AG04450 (cell line): ENCODE measurements at regions not wholly inside any gene's neighbourhood (a gene's known extent, or its start where the extent isn't known, plus 50 kb on each side); places are given as distances from the start of the nearest gene placed in this dataset.

Source experiments
- CTCF ChIA-PET: fragments of 300-600, 350-600 bp; formaldehyde crosslinking; extraction: SDS; loops from one replicate; lab custom pipeline; 2022; ENCODE audit warnings: antibody characterized with exemption, inconsistent platforms; lab: Charles Lee
- POLR2A ChIA-PET: fragments of 350-600 bp; formaldehyde crosslinking; extraction: SDS; loops from one replicate; lab custom pipeline; 2021; ENCODE audit warnings: antibody characterized with exemption, inconsistent platforms; lab: Yijun Ruan, JAX
- DNase-seq: peaks from one replicate; pipeline ENCODE4 v3.0.0-alpha.2; 2011; ENCODE audit warnings: low read depth, low spot score
- H3K27ac ChIP-seq: one replicate; pipeline ENCODE4 v1.5.1; 2012; ENCODE audit warnings: low read depth, low read length, control low read depth
- H3K27me3 ChIP-seq: one replicate; pipeline ENCODE4 v1.6.0; 2012; ENCODE audit warnings: low read length; ENCODE audit not compliant: control insufficient read depth, insufficient read depth
- H3K4me3 ChIP-seq: 2 replicates; pipeline ENCODE4 v1.5.1; 2011; ENCODE audit warnings: mild to moderate bottlenecking, low read depth, low read length, control low read depth
- H3K9me3 ChIP-seq: 2 replicates; pipeline ENCODE4 v1.5.1; 2012; ENCODE audit warnings: low read length; ENCODE audit not compliant: control insufficient read depth, insufficient read depth
- CTCF ChIP-seq: IDR thresholded peaks from 2 replicates; pipeline ENCODE4 v1.5.1; 2011; ENCODE audit warnings: low read depth, low read length, control low read depth, inconsistent platforms

GRCh38 chr1:8139941-8140340 lies 113.8 kb upstream of the ERRFI1 start:
- Histone ChIP-seq H3K4me3 (no peak overlapping the region), H3K27me3 (no peaks in the 10 kb centered on the region), H3K27ac (no peak overlapping the region), H3K9me3 (no peaks in the 10 kb centered on the region; the same call in 1 of the 2 replicates)
- no peak for DNase-seq
- ChIA-PET CTCF (no interaction called here), POLR2A (no interaction called here)
- no peak for TF ChIP-seq CTCF

GRCh38 chr1:8139383-8139782 lies 113.3 kb upstream of the ERRFI1 start:
- no peak for DNase-seq
- no peak for TF ChIP-seq CTCF
- Histone ChIP-seq H3K27ac (no peak overlapping the region), H3K27me3 (no peaks in the 10 kb centered on the region), H3K4me3 (no peak overlapping the region), H3K9me3 (no peaks in the 10 kb centered on the region; the same call in 1 of the 2 replicates)
- CTCF ChIA-PET, result no interaction called here
- POLR2A ChIA-PET, result no interaction called here

- ChIA-PET POLR2A (interaction anchor here (0.7 to 1.8 kb wide), 4 partner anchors 62 to 205 kb away, joined by 5 to 6 read pairs (median 5); no protein-coding TSS in a partner anchor), CTCF (interaction anchor here (1.0 kb wide), 1 partner anchor 176 kb away, joined by 3 read pairs; no protein-coding TSS in a partner anchor)
- Histone ChIP-seq H3K9me3 (no peaks in the 10 kb centered on the region; the same call in 1 of the 2 replicates), H3K4me3 (no peak overlapping the region), H3K27ac (no peak overlapping the region), H3K27me3 (no peaks in the 10 kb centered on the region)
- no peak for DNase-seq
- TF ChIP-seq CTCF, result no peak
Measured at GRCh38 chr1:8138673-8139072, 112.6 kb upstream of the ERRFI1 start.

- CTCF ChIA-PET, result interaction anchor here (1.0 to 2.2 kb wide), 2 partner anchors 106 to 177 kb away, joined by 3 to 8 read pairs; no protein-coding TSS in a partner anchor
Measured at GRCh38 chr1:8137481-8138244, 111.6 kb upstream of the ERRFI1 start.

More at GRCh38 chr1:8137481-8138244, 111.6 kb upstream of the ERRFI1 start:
- peak overlapping the region; percentile 89 for H3K27ac ChIP-seq
- peak overlapping the region; percentile 41 for H3K4me3 ChIP-seq
- TF ChIP-seq CTCF, result no peak
- peak; percentile 92 for DNase-seq
- POLR2A ChIA-PET, result interaction anchor here (0.6 to 1.8 kb wide), 11 partner anchors 17 to 211 kb away, joined by 3 to 10 read pairs (median 5); no protein-coding TSS in a partner anchor
- no peaks in the 10 kb centered on the region; the same call in 1 of the 2 replicates for H3K9me3 ChIP-seq
- H3K27me3 ChIP-seq, result no peaks in the 10 kb centered on the region
